NCI-H2227 treated with DMSO at 0.1 percent for 48 hours (cell line): ENCODE measurements at regions not wholly inside any gene's neighbourhood (a gene's known extent, or its start where the extent isn't known, plus 50 kb on each side); places are given as distances from the start of the nearest gene placed in this dataset.
"Not testable (repeated sequence)": the region's sequence is repeated elsewhere in the genome, so short reads cannot be mapped to it uniquely, and the experiment has no call there.

Experiments
- DNase-seq: peaks from one replicate; lab custom pipeline; 2025; lab: John Stamatoyannopoulos, UW

- DNase-seq, result no peak
These were observed 64.1 kb upstream of the USP15 start for GRCh38 chr12:62196146-62196545.

- not testable (repeated sequence) for DNase-seq
These were observed 57.3 kb upstream of the USP15 start for GRCh38 chr12:62202861-62203260.

- no peak for DNase-seq
These were observed 54.9 kb upstream of the USP15 start for GRCh38 chr12:62205346-62205745.

- DNase-seq, result no peak
These were observed 53.0 kb upstream of the USP15 start for GRCh38 chr12:62207248-62207647.
